SK-N-SH (cell line): ENCODE measurements at regions not wholly inside any gene's neighbourhood (a gene's known extent, or its start where the extent isn't known, plus 50 kb on each side); places are given as distances from the start of the nearest gene placed in this dataset.

ENCODE experiments used
- CTCF ChIA-PET: fragments of 300-600, 350-600 bp; formaldehyde crosslinking; extraction: SDS; loops from one replicate; lab custom pipeline; 2021; lab: Yijun Ruan, JAX
- POLR2A ChIA-PET: fragments of 350-600 bp; sonication (Branson Sonifier 250); formaldehyde crosslinking; extraction: SDS; loops from one replicate; lab custom pipeline; 2020; ENCODE audit warnings: antibody characterized with exemption, inconsistent platforms; lab: Yijun Ruan, JAX
- DNase-seq: peaks from one replicate; pipeline ENCODE4 v3.0.0; 2012
- H2AFZ ChIP-seq: fragments of 200-600 bp; sonication (generic); 2 replicates; pipeline ENCODE4 v1.8.1; 2016; ENCODE audit warnings: antibody characterized with exemption, mild to moderate bottlenecking, low read depth
- H3F3A ChIP-seq: fragments of 200-600 bp; sonication (generic); replicated peaks from 2 replicates; pipeline ENCODE3; 2016; ENCODE audit warnings: antibody characterized with exemption, mild to moderate bottlenecking; ENCODE audit not compliant: insufficient read depth
- H3K27ac ChIP-seq, 2 experiments: fragments of 200-500 bp in 1 of 2; fragments of 200-600 bp in 1 of 2; sonication (Bioruptor generic) in 1 of 2; sonication (generic), shearing (Covaris generic) in 1 of 2; 2 replicates each; pipeline versions ENCODE4 v1.5.1 to v1.6.1; 2014 to 2016; ENCODE audit warnings: low read depth in 2 of 2, inconsistent platforms in 1 of 2, low read length in 1 of 2, mild to moderate bottlenecking in 1 of 2, mixed read lengths in 1 of 2
- H3K27me3 ChIP-seq: fragments of 200-600 bp; sonication (generic), shearing (Covaris generic); 2 replicates; pipeline ENCODE4 v1.6.1; 2016; ENCODE audit warnings: mixed run types; ENCODE audit not compliant: insufficient read depth
- H3K36me3 ChIP-seq, 2 experiments: fragments of 200-500 bp in 1 of 2; fragments of 200-600 bp in 1 of 2; sonication (Bioruptor generic) in 1 of 2; sonication (generic) in 1 of 2; replicated peaks in 1 of 2; 2 replicates each; pipeline versions ENCODE3 to v1.5.1; 2014 to 2016; ENCODE audit warnings: low read length in 1 of 2, mild to moderate bottlenecking in 1 of 2; ENCODE audit not compliant: insufficient read depth in 2 of 2, control insufficient read depth in 1 of 2
- H3K4me1 ChIP-seq, 2 experiments: fragments of 200-500 bp in 1 of 2; fragments of 200-600 bp in 1 of 2; sonication (Bioruptor generic) in 1 of 2; sonication (generic), shearing (Covaris generic) in 1 of 2; 2 replicates each; pipeline versions ENCODE4 v1.5.1 to v1.6.1; 2014 to 2016; ENCODE audit warnings: low read depth in 1 of 2, low read length in 1 of 2, mixed run types in 1 of 2; ENCODE audit not compliant: insufficient read depth in 2 of 2, control insufficient read depth in 1 of 2
- H3K4me2 ChIP-seq: fragments of 200-600 bp; sonication (generic), shearing (Covaris generic); 2 replicates; pipeline ENCODE4 v1.6.1; 2017; ENCODE audit warnings: mixed run types
- H3K4me3 ChIP-seq, 2 experiments: fragments of 200-500 bp in 1 of 2; fragments of 200-600 bp in 1 of 2; sonication (Bioruptor generic) in 1 of 2; sonication (generic), shearing (Covaris generic) in 1 of 2; 2 replicates each; pipeline versions ENCODE4 v1.5.1 to v1.8.1; 2014 to 2016; ENCODE audit warnings: low read depth in 2 of 2, inconsistent platforms in 1 of 2, low read length in 1 of 2, mild to moderate bottlenecking in 1 of 2, mixed read lengths in 1 of 2, moderate library complexity in 1 of 2
- H3K79me2 ChIP-seq: fragments of 200-600 bp; sonication (generic); 2 replicates; pipeline ENCODE4 v1.8.1; 2017; ENCODE audit warnings: mild to moderate bottlenecking; ENCODE audit not compliant: insufficient read depth
- H3K9ac ChIP-seq: fragments of 200-600 bp; sonication (generic); 2 replicates; pipeline ENCODE4 v1.6.1; 2017; ENCODE audit warnings: mixed run types
- H3K9me2 ChIP-seq: fragments of 200-600 bp; sonication (generic); 2 replicates; pipeline ENCODE4 v1.6.1; 2017; ENCODE audit warnings: mixed run types
- H3K9me3 ChIP-seq: fragments of 200-600 bp; sonication (generic); 2 replicates; pipeline ENCODE4 v1.6.1; 2017; ENCODE audit warnings: mixed run types, mild to moderate bottlenecking, moderate library complexity
- H4K20me1 ChIP-seq: fragments of 200-600 bp; sonication (generic); 2 replicates; pipeline ENCODE4 v1.6.1; 2017; ENCODE audit warnings: mild to moderate bottlenecking, mixed run types; ENCODE audit not compliant: insufficient read depth
- ELF1 ChIP-seq: IDR thresholded peaks from 2 replicates; pipeline ENCODE4 v1.4.0; 2012
- EZH2phosphoT487 ChIP-seq: fragments of 200-600 bp; sonication (generic); IDR thresholded peaks from 2 replicates; pipeline ENCODE4 v1.6.1; 2017; ENCODE audit warnings: low read depth, mixed run types, mild to moderate bottlenecking, antibody characterized with exemption, moderate library complexity, borderline replicate concordance
- FOXJ3 ChIP-seq: sonication (generic); formaldehyde crosslinking; IDR thresholded peaks from 2 replicates; pipeline ENCODE4 v1.5.1; 2020; ENCODE audit warnings: mild to moderate bottlenecking, missing genetic modification reagents
- FOXM1 ChIP-seq: IDR thresholded peaks from 2 replicates; pipeline ENCODE4 v1.4.0; 2012; ENCODE audit warnings: low read depth, mild to moderate bottlenecking
- GABPA ChIP-seq: IDR thresholded peaks from 2 replicates; pipeline ENCODE4 v1.4.0; 2012; ENCODE audit warnings: low read depth, mild to moderate bottlenecking
- GATA2 ChIP-seq: sonication (generic); formaldehyde crosslinking; IDR thresholded peaks from 2 replicates; pipeline ENCODE4 v1.5.0; 2020; ENCODE audit warnings: mild to moderate bottlenecking, missing genetic modification reagents
- IRF3 ChIP-seq: fragments of 150-350 bp; IDR thresholded peaks from 2 replicates; pipeline ENCODE4 v1.6.1; 2016; ENCODE audit warnings: mild to moderate bottlenecking, low read depth, low read length
- JUND ChIP-seq: IDR thresholded peaks from 2 replicates; pipeline ENCODE4 v1.4.0; 2012
- MEF2A ChIP-seq: IDR thresholded peaks from 2 replicates; pipeline ENCODE4 v1.4.0; 2012; ENCODE audit warnings: low read depth, borderline replicate concordance
- NFIC ChIP-seq: IDR thresholded peaks from 2 replicates; pipeline ENCODE4 v1.4.0; 2012; ENCODE audit warnings: borderline replicate concordance
- NRF1 ChIP-seq: IDR thresholded peaks from 2 replicates; pipeline ENCODE4 v1.6.1; 2012; ENCODE audit warnings: low read depth, mild to moderate bottlenecking, low read length
- PBX3 ChIP-seq: IDR thresholded peaks from 2 replicates; pipeline ENCODE4; 2012
- POLR2AphosphoS5 ChIP-seq: IDR thresholded peaks from 2 replicates; pipeline ENCODE4 v1.6.1; 2012; ENCODE audit warnings: low read depth, low read length
- RAD21 ChIP-seq: IDR thresholded peaks from 2 replicates; pipeline ENCODE4 v1.6.1; 2012; ENCODE audit warnings: mild to moderate bottlenecking, low read length
- RCOR1 ChIP-seq: fragments of 150-350 bp; IDR thresholded peaks from 2 replicates; pipeline ENCODE4 v1.6.1; 2017; ENCODE audit warnings: antibody characterized with exemption, low read length
- SIN3A ChIP-seq: IDR thresholded peaks from 2 replicates; pipeline ENCODE4 v1.6.1; 2012; ENCODE audit warnings: low read depth, mild to moderate bottlenecking, low read length, moderate library complexity, borderline replicate concordance
- SMC3 ChIP-seq: IDR thresholded peaks from 2 replicates; pipeline ENCODE4 v1.6.1; 2012; ENCODE audit warnings: low read depth, low read length, improper control_type of control experiment
- TAF1 ChIP-seq: IDR thresholded peaks from 2 replicates; pipeline ENCODE4 v1.6.1; 2012; ENCODE audit warnings: low read depth, mild to moderate bottlenecking, low read length, moderate library complexity, borderline replicate concordance
- TCF12 ChIP-seq: IDR thresholded peaks from 2 replicates; pipeline ENCODE4 v1.4.0; 2012
- TEAD4 ChIP-seq: IDR thresholded peaks from 2 replicates; pipeline ENCODE4 v1.4.0; 2012; ENCODE audit warnings: mild to moderate bottlenecking, borderline replicate concordance; ENCODE audit not compliant: insufficient read depth
- WGBS: methylation state at CpG from one replicate; pipeline ENCODE4 v1.1.6; 2017; ENCODE audit warnings: low lambda C conversion rate; 5-methylcytosine and 5-hydroxymethylcytosine counted together
- TF ChIP-seq, protein P1 (sequence below): fragments of 200-600 bp; sonication (generic); IDR thresholded peaks from 2 replicates; pipeline ENCODE4 v1.6.1; 2017; ENCODE audit warnings: antibody characterized with exemption, mild to moderate bottlenecking, moderate library complexity

GRCh38 chr12:91778938-91779400 lies 366.7 kb downstream of the BTG1 start (continued):
- peak; percentile 79 for TF ChIP-seq PBX3
- TF ChIP-seq TAF1 = no peak
- no peak for TF ChIP-seq RCOR1
- TF ChIP-seq TCF12 = peak; percentile 68
- no peak for TF ChIP-seq RAD21
- no peak for TF ChIP-seq EZH2phosphoT487
- no peak for TF ChIP-seq FOXM1

DNA sequence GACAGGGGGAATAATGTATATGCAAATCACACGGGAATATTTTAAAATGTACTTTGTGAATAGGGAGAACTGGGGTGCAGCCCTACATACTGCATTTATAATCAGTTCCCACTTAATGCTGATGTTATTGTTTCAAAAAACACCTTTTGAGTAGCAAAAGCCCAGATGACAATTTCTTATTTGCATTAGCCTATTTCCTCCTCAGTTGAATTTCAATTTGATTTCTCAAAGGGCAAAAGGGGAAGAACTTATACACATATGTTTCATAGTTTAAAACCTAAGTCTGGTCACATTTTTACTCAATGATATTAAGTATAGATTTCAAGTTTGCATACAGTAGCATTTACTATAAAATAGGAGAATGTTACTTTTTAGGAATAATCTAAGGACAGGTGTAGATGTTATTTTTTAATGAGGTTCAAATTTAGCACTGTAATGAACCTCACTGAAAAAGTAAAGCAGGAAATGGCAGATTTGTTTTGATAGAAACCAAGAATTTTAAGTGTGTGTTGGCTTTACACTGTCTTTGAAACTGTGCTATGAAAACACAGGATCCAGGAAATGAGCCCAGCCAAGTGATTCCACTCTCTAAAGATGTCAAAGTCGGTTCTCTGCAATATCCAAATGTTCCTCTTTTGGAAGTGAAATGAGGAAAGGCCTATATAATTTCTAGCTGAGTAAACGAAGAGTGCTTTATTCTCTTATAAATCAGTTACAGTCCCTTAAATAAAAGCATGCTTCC lies 367.4 kb downstream of the BTG1 start:
- ChIA-PET POLR2A (no interaction called here), CTCF (interaction anchor here (1.2 kb wide), 1 partner anchor 416 kb away, joined by 4 read pairs; no protein-coding TSS in a partner anchor)
- Histone ChIP-seq H3K4me3 (no peak overlapping the region), H3K27me3 (no peaks in the 10 kb centered on the region), H3K9me3 (no peaks in the 10 kb centered on the region), H3K9ac (no peak overlapping the region), H3K9me2 (no peaks in the 10 kb centered on the region), H3K36me3 (no peaks in the 10 kb centered on the region), H3K4me1 (peaks cover 4 to 18% of the 10 kb centered on the region in 2 experiments; a peak in 3 of 4 replicates), H3K4me2 (peak overlapping the region; percentile 39; the same call in 1 of the 2 replicates), H3K27ac (peak overlapping the region; percentile 30 to 39; a peak in 3 of 4 replicates), H4K20me1 (no peaks in the 10 kb centered on the region)
- 63% methylated on average over 3 of the region's 3 CpGs for WGBS
- TF ChIP-seq ELF1 (no peak), IRF3 (no peak), FOXM1 (no peak), PBX3 (no peak), TEAD4 (no peak), SIN3A (no peak), JUND (no peak), NFIC (no peak), NRF1 (no peak), MEF2A (no peak), FOXJ3 (CRISPR knock-in tag) (no peak), SMC3 (no peak), GATA2 (CRISPR knock-in tag) (no peak), TCF12 (no peak), GABPA (no peak), POLR2AphosphoS5 (no peak)
- TF ChIP-seq, protein P1, sequence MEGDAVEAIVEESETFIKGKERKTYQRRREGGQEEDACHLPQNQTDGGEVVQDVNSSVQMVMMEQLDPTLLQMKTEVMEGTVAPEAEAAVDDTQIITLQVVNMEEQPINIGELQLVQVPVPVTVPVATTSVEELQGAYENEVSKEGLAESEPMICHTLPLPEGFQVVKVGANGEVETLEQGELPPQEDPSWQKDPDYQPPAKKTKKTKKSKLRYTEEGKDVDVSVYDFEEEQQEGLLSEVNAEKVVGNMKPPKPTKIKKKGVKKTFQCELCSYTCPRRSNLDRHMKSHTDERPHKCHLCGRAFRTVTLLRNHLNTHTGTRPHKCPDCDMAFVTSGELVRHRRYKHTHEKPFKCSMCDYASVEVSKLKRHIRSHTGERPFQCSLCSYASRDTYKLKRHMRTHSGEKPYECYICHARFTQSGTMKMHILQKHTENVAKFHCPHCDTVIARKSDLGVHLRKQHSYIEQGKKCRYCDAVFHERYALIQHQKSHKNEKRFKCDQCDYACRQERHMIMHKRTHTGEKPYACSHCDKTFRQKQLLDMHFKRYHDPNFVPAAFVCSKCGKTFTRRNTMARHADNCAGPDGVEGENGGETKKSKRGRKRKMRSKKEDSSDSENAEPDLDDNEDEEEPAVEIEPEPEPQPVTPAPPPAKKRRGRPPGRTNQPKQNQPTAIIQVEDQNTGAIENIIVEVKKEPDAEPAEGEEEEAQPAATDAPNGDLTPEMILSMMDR = no peak
- TF ChIP-seq, all 33 proteins: peak for 0
- H3F3A ChIP-seq = peaks cover 5% of the 10 kb centered on the region
- H2AFZ ChIP-seq = no peak overlapping the region
- H3K79me2 ChIP-seq = no peaks in the 10 kb centered on the region
- no peak for DNase-seq
